GM21723 (cell line): ENCODE measurements at regions not wholly inside any gene's neighbourhood (a gene's known extent, or its start where the extent isn't known, plus 50 kb on each side); places are given as distances from the start of the nearest gene placed in this dataset.
"Not testable (repeated sequence)": the region's sequence is repeated elsewhere in the genome, so short reads cannot be mapped to it uniquely, and the experiment has no call there.

Source experiments
- ATAC-seq: cut with Tn5 transposase; IDR thresholded peaks from one replicate; pipeline ENCODE4 v1.9.1; 2021; ENCODE audit warnings: mild to moderate bottlenecking, moderate library complexity; ENCODE audit not compliant: unreplicated experiment

DNA sequence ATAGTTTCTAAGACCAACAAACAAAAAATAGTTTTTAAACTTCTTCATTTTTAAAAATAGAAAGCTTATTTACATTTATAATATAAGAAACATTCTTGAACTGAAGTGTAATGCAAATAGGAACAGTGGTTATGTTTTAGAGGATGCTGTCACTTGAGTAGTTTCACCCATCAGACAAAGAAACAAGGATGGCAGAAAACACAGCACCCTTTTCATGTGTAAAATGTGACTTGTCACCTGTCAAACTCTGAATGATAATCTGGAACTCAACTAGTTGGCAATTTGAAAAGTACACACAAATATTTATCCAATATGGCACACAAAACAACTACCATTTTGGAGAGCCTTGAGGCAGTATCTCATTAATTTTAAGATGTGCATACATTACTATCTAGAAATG, 816.0 kb downstream of the TSN start:
- ATAC-seq: not testable (repeated sequence)

DNA sequence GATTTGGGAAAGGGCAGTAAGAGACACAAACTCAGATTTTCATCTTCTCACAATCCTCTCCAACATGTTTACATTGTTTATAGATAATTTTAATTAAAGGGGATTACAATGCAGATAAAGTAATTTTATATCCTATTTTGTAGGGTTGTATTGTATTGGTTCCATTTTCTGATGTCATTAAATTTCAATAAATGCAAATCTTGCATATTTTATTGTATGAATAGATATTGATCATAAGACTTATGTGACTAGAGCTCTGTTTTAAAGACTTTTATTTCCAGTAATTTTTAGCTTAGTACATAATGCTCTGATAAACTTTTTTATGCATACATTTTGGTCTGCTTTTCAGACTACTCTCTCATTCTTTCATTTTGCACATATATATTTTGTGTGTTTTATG, 819.6 kb downstream of the TSN start:
- ATAC-seq: no peak

DNA sequence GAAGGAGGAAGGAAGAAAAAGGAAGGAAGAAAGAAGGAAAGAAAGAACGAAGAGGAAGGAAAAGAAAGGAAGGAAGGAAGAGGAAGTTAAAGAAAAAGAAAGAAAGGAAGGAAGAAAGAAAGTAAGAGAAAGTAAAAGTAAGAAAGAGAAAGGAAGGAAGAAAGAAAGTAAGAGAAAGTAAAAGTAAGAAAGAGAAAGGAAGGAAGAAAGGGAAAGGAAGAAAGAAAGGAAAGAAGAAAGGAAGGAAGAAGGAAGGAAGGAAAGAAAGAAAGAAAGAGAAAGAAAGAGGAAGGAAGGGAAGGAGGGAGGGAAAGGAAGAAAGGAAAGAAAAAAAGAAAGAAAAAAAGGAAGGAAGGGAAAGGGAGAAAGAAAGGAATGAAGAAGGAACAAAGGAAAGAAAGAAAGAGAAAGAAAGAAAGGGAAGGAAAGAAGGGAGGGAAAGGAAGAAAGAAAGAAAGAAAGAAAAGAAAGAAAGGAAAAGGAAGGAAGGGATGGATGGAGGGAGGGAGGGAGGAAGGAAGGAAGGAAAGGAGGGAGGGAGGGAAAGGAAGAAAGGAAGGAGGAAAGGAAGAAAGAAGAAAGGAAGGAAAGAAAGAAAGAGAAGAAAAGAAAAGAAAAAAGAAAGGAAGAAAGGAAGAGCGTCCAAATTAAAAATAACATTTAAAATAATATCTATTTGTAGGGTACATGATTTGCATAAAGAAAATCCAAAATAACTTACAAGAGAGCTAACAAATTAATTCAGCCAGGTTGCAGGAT, 827.9 kb downstream of the TSN start:
- ATAC-seq: no peak

DNA sequence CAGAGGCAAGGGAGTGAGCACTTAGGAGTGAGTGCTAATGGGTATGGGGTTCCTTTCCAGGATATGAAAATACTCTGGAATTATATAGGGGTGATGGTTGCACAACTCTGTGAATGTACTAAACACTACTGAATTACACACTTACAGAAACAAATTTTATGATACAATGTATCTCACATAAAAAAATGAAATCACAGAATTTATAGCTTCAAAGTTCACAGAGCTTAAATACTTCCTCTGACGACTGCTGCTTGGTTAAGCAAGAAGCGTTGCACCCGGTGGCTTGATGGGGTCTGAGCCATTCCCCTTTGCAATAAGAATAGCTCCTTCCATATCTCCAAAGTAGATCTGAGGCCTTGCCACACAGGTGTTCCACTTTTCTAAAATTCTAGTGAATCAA, 835.1 kb downstream of the TSN start:
- ATAC-seq: no peak

DNA sequence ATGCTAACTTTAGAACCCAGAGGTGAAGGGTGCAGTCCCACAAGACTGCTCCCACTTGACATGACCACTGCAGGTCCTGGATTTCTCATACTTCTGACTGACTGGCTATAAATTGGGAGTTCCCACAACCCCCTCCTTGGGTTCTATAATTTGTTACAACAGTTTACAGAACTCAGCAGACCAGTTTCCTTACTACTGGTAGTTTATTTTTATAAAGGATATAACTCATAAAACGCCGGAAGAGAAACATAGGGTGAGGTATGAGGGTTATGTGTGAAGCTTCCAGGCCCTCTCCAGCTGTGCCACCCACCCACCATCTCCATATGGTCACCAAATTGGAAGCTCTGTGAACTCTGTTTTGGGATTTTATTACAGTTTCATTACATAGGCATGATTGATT, 839.6 kb downstream of the TSN start:
- ATAC-seq: no peak

DNA sequence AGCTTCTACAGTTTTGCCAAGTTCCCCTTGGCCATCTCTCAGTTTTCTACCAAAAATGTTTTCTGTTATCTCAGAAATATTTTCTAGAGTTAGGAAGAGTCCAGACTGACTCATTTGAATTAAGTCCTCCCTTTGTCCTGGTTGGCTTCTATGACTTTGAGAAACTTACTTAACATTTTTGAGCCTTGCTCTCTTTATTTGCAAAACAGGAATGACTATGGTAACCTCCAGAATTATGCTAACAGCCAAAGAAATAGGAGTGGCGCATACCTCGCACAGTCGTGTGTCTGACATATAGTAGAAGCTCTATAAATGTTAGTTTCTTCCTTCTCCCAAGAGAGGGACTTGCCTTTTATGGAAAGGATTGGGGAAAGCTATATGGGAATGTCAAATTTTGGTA, 841.1 kb downstream of the TSN start:
- no peak for ATAC-seq

DNA sequence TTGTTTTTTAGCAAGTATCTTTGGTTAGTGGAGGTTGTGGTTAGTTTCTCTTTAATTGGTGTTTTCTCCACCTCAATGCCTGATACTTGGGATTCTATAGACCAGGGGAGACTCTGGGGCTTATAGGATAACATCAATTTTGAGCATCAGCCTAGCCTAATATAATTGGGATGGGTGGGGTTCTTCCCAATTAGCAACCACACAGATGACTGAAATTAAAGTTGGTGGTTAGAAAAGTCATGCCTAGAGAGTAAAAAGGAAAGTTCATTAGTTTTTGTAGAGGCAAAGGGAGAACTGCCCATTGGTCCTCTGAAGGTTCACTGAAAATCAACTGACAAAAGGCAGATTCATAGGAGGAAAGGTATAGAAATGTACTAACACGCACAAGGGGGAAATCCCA, 843.3 kb downstream of the TSN start:
- no peak for ATAC-seq

DNA sequence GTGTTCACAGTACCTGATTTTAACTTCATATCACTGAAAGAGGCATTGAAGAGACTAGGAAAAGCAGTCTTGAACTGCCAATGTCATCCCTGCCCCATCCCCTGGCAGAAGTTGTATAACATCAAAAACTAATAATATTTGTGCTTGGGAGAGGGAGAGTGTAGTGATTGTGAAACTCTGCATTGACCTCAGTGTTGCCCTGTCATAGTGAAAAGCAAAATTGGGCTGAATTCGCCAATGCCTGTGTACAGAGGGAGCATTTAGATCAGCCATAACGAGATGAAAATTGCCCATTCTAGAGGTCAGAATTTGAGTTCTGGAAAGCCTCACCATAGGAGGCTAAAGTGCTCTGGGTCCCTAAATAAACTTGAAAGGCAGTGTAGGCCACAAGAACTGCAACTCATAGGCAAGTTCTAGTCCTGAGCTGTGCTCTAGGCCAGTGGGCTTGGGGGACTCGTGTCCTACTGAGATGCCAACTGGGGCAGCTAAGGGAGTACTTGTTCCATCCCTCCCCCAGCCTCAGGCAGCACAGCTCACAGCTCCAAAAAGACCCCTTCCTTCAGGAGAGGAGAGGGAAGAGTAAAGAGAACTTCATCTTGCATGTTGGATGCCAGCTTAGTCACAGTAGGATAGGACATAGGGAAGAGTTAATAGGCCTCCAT, 855.6 kb downstream of the TSN start:
- ATAC-seq: no peak

DNA sequence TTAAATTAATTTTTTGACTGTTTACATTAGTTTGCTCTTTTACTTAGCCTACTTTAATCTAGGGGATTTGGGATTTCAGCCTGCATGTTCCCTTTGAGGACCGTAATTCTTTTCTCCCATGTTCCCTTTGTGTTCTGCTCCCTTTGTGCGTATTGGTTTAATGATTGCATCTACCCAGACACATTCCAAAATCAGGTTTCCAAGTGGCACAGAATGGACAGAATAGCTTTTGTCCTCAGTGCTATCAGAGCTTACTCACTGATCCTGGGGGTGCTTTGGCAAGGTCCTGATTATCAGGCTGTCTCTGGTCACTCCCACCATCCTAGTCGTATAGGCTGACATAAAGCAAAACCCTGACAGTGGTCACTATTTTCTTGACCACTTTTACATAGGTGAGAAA, 867.5 kb downstream of the TSN start:
- ATAC-seq: no peak

DNA sequence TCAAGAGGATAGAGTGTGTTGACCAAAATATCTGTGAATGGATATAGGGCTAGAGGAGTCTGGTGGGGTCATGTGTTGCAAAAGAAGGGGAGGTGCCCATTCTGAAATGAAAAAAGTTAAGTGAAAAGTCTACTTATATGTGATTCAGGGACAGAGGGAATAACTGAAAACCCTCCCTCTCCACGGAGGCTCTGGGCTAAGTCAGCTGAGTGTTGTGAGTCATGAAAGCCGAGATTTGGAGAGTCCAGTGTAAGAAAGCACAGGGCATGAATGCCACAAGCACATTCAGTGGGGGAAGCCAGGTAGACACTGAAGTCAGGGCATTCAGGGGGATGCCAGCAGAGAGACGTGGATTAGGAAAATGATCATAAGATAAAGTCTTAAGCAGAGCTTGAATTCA, 871.9 kb downstream of the TSN start:
- ATAC-seq: no peak

DNA sequence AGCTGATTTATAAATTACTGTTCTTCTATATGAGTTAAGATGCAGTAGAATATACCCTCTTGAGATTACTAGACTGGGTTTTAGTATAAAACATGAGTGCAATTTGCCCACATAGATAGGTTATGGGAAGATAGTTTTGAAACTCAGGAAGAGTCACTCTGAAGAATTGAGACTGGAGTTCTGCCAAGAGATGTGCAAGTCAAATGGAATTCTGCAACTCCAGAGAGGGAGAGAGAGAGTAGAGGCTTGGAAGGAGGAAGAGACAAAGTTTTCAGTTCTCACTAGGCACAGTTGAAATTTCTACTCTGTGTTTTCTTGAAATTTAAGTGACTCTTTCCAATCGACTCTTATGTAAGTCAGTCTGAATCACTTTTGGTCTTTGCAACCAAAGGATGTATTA, 878.8 kb downstream of the TSN start:
- no peak for ATAC-seq

DNA sequence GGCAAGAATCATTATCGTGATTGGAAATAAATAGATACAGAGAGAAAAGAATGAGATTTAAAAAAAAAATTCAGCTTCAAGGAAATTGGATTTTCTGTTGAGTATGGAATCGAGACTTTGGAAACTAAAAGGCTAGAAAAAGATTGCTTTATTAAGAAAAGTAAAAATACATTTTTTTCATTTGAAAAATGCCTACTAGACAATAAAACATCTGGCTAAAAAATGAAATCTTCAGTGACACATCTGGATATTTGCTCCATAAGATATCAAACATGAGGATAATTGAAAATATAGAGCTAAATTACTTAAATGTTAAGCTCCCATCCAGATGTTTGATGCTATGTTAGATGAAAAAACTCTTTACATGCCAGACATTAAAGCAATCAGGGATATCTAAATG, 879.5 kb downstream of the TSN start:
- ATAC-seq: no peak

DNA sequence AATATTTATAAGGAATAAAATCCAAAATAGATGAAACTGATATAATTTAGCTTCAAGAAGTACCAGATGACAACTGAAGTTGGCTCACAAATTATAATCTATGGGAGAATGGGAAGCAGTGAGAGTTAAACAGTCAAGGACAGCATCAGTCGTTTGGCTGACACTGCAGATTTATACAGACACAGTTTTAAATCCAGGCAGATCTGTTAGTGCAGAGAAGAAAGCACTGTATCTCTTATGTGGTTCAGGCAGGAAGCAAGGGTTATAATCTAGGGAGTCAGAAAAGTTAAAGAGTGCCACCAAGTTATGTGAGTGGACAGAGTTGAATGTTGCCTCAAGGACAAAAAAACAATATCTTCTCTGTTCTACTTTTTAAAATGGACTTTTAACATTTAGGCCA, 880.2 kb downstream of the TSN start:
- ATAC-seq: no peak

DNA sequence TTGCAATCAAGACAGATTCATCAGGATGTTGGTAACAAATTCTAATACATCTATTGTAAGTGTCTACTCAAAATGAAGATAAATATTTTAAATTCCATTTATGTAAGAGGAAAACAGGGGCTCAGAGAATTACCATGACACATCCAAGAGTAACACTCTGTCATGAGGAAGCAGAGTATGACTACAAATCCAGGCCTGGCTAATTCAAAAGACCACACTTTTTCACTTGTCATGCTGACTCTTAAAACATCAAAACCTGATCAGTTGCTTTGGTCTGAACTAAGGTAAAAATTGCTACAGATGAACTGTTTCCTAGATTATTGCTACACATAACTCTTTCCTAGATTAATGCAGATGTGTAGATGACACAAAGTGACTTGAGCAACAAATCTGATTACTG, 880.6 kb downstream of the TSN start:
- ATAC-seq: no peak

DNA sequence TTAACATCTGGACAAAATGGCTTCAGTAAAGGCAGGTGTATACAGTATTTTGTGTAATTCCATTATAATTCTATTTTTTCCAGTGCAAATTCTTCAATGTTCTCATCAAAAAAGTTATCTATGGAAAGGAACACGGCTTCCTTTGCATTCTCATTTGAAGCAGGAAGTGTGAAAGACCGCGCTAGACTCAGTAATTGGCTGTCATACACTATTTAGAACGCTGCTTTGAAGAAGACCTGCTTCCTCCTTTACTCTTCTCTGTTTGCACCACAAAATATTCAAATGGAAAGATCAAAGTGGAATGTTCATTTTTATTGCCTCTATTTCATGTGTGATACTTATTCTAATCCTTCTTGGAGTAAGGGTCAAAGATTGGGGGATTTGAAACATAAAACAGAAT, 883.7 kb downstream of the TSN start:
- no peak for ATAC-seq

DNA sequence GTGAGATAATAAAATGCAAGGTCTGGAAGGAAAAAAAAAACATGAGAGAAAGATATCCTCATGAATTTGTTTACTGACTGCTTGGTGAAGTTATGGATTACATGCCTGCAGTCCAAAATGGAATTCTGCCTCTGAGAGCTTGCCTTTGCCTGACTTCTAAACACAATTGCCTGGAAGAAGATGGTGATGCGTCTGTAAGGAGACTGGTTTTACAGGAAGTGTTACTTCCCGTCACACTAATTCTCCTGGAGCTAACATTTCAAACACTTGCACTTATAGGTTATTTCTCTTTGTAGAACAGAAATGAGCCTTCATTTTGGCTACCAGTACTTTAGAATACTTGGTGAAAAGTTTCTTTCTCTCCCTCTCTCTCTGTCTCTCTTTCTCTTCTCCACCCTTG, 884.3 kb downstream of the TSN start:
- no peak for ATAC-seq

DNA sequence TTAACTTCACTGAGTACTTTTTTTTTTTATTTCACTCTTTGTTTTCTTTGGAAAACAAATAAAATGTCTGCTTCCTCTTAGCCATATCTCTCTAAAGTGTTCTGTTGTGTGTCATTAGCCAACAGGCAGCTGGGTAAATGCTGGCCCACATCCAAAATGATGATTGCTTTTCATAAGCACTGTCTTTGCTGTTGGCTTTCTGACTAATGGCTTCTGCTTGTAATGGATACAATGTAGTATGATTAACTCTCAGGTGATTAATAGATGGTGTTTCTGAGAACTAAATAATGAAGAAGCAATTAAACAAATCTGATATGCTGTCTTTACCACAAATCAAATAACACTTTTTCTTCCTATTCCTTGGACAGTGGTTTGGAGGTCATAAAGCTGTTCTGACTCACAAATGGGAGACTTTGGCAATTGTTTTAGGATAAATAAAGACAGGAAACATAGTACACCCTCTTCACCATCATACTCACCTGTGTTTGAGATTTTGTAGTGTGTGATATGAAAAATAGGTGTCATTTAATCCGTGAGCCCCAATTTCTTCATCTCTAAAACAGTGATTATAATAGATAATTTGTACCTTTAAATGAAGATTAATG, 888.4 kb downstream of the TSN start:
- no peak for ATAC-seq

DNA sequence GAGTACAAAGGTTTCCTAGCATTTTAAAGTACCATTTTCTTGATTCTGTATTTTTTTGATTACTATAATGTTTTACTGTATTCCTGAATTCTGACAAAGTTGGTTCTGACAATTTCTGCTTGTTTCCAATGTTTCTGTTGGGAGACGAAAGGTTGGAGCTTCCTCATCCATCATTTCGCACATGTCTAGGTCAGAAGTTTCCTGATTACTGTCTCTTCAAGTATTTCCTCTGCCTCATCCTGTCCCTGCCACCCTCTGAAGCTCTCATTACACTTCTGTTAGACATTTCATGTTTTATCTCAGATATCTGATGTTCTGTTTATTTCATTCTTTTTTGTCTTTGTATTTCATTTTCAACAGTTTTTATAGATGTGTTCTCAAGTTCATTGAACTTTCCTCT, 895.8 kb downstream of the TSN start:
- no peak for ATAC-seq

DNA sequence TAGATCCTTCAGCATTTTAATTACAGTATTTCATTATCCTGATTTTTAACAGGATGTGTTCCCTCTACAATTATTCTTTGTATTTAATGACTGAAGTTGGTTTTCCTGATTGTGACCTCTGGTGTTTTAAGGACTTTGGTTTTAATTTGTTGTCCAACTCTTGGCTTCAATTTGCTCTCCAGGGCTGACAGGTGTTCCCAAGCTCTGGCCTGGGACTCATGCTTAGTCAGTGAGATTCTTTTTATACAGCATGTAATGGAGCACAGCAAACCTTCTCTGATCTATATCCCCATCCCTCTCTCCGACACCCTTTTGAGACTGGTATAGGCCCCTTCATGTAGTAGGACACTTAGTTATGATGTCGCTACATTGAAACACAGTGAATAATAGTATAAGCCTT, 896.3 kb downstream of the TSN start:
- ATAC-seq: no peak

DNA sequence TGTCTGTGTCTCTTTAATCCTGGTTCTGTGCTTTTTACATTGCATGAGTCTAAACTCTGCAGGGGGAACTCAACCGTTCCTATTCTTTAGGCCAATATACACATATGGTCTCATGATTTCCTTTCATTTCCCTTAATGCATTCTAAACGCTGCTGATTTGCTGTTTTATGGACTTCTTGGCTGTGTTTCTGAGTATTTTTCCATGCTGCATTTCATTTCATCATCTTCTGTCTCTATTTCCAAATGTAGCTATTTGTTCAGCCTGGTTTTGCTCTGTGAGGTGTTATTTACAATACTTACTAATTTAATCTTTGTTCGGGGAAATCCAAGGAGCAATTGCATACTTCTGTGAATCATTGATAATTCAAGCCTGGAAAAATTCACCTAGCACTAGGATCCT, 897.2 kb downstream of the TSN start:
- no peak for ATAC-seq

DNA sequence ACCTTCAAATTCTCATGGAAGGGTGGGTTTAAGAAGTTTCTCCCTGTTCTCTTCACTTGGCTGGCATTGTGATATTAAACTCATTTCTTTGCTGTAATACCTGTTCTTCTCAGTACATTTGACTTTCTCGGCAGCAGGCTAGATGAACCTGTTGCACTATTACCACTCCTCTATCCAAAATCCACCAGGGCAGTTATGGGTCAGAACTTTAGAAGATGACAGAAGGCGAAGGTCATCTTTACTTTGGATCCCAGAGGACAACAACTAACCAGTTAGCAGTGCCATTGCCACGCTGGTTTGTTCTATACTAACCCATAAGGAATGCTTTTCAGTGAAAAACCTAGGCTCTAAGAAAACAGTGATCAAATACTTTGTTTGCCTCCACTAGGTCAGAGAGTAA, 901.0 kb downstream of the TSN start:
- no peak for ATAC-seq

DNA sequence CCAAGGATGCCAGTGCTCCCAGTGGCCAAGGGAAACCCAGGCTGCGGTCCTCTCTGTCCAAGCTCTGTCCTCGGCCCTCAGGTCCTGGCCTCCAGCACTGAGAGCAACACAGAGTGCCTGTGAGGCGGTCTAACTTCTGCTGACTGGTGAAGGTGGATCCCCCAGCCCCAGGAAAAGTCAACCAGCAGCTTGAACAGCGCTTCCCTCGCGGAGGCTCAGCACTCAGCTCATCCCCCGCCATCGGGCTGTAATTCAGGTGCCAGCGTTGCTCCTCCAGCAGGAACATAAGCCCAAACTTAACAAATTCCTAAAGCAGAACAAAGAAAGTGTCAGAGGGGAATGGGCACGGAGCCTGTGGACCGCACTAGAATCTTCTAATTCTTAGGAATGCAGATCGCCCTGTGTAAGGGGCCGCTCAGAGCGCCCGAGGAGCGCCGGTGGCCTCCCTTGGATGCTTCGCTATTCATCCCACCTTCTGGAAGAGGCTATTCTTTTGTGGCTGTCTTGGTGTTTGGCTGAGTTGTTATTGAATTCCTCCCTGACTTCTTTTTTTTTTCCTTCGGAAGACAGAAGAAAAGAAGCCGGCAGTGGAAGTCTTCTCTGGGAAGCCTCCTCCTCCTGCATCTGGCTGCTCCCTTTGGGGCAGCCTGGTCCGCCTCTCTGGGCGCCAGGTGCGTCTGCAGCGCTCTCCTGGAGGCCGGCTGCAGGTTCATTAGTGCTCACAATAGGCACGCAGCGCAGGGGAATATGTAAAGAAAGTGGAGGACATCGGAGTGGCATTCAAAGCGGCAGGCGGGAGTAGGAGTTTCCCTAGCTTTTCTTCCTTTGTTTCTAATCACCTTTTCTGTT, 905.6 kb downstream of the TSN start:
- no peak for ATAC-seq
